ENCODE measurements at regions not wholly inside any gene's neighbourhood (a gene's known extent, or its start where the extent isn't known, plus 50 kb on each side); places are given as distances from the start of the nearest gene placed in this dataset.

GRCh38 chr18:45274026-45274425, 341.2 kb upstream of the SLC14A2 start:
- DNase-seq: no peak

- DNase-seq: peak; percentile 64
Measured at GRCh38 chr18:45275367-45276113, 339.7 kb upstream of the SLC14A2 start.

GRCh38 chr18:45276878-45277277, 338.4 kb upstream of the SLC14A2 start:
- DNase-seq: no peak

- peak; percentile 26 for DNase-seq
Measured at GRCh38 chr18:45277908-45278307, 337.4 kb upstream of the SLC14A2 start.

GRCh38 chr18:45280481-45281276, 334.6 kb upstream of the SLC14A2 start:
- no peak for DNase-seq

- no peak for DNase-seq
Measured at GRCh38 chr18:45282101-45282812, 333.0 kb upstream of the SLC14A2 start.

GRCh38 chr18:45284174-45284573, 331.1 kb upstream of the SLC14A2 start:
- no peak for DNase-seq

- DNase-seq: no peak
Measured at GRCh38 chr18:45284851-45285250, 330.4 kb upstream of the SLC14A2 start.

GRCh38 chr18:45285251-45285650, 330.0 kb upstream of the SLC14A2 start:
- no peak for DNase-seq

GRCh38 chr18:45286431-45286830, 328.8 kb upstream of the SLC14A2 start:
- DNase-seq: no peak

- DNase-seq: no peak
Measured at GRCh38 chr18:45287531-45287930, 327.7 kb upstream of the SLC14A2 start.

GRCh38 chr18:45290364-45290763, 324.9 kb upstream of the SLC14A2 start:
- no peak for DNase-seq

GRCh38 chr18:45291621-45292615, 323.4 kb upstream of the SLC14A2 start:
- peak; percentile 85 for DNase-seq

GRCh38 chr18:45295388-45295787, 319.9 kb upstream of the SLC14A2 start:
- no peak for DNase-seq

GRCh38 chr18:45298986-45299385, 316.3 kb upstream of the SLC14A2 start:
- DNase-seq: no peak

GRCh38 chr18:45303026-45303425, 312.2 kb upstream of the SLC14A2 start:
- no peak for DNase-seq

GRCh38 chr18:45304558-45304957, 310.7 kb upstream of the SLC14A2 start:
- DNase-seq: no peak

GRCh38 chr18:45312555-45313126, 302.6 kb upstream of the SLC14A2 start:
- DNase-seq: no peak

GRCh38 chr18:45316127-45316526, 299.1 kb upstream of the SLC14A2 start:
- DNase-seq: no peak

GRCh38 chr18:45317948-45318640, 297.2 kb upstream of the SLC14A2 start:
- no peak for DNase-seq

- DNase-seq: peak; percentile 33
Measured at GRCh38 chr18:45320724-45321123, 294.6 kb upstream of the SLC14A2 start.
